ENCODE measurements at regions not wholly inside any gene's neighbourhood (a gene's known extent, or its start where the extent isn't known, plus 50 kb on each side); places are given as distances from the start of the nearest gene placed in this dataset.
"Not testable (repeated sequence)": the region's sequence is repeated elsewhere in the genome, so short reads cannot be mapped to it uniquely, and the experiment has no call there.

- BruUV-seq (replicated peaks); intact Hi-C loops (cut with micrococcal nuclease; ENCODE audit: unreplicated experiment); RAD21 ChIA-PET (ENCODE audit: unreplicated experiment); H3K4me1 ChIP-seq (ENCODE audit: control insufficient read depth, insufficient read depth, low read length); H3K36me3 ChIP-seq (ENCODE audit: control insufficient read depth in 2 of 2, insufficient read depth in 2 of 2, low read length in 1 of 2); SMC1A ChIA-PET (ENCODE audit: uncharacterized antibody, unreplicated experiment); H3K4me2 ChIP-seq (ENCODE audit: control insufficient read depth, insufficient read depth); FAIRE-seq; CTCF ChIA-PET; POLR2A ChIA-PET; H4K20me1 ChIP-seq (ENCODE audit: control insufficient read depth, insufficient read depth); H3K27ac ChIP-seq (ENCODE audit: control insufficient read depth, insufficient read depth); H2AFZ ChIP-seq (ENCODE audit: control insufficient read depth, low read depth, low read length); DNase-seq (ENCODE audit: low read depth, low spot score); ATAC-seq; in situ Hi-C loops (cut with MboI); H3K4me3 ChIP-seq; H3K9me3 ChIP-seq (replicated peaks; ENCODE audit: control insufficient read depth, insufficient read depth, low read length); H3K9ac ChIP-seq (ENCODE audit: control insufficient read depth, insufficient read depth, low read length); H3K79me2 ChIP-seq (ENCODE audit: control insufficient read depth, insufficient read depth, low read length); H3K27me3 ChIP-seq (replicated peaks in 1 of 2; ENCODE audit: control insufficient read depth in 2 of 2, insufficient read depth in 2 of 2, low read length in 1 of 2): not testable (repeated sequence)
- 9% methylated on average over 4 of the region's 4 CpGs for WGBS (ENCODE audit: insufficient coverage, insufficient replicate concordance, low lambda C conversion rate, missing lambda C conversion rate)
Measured at GRCh38 chr4:77263976-77264375, 107.0 kb downstream of the CCNG2 start.

- no peaks in the 10 kb centered on the region for H3K79me2 ChIP-seq (ENCODE audit: control insufficient read depth, insufficient read depth, low read length)
- ChIA-PET CTCF (no interaction called here), SMC1A (ENCODE audit: uncharacterized antibody, unreplicated experiment) (no interaction called here), RAD21 (ENCODE audit: unreplicated experiment) (no interaction called here), POLR2A (no interaction called here)
- no peak overlapping the region for H2AFZ ChIP-seq (ENCODE audit: control insufficient read depth, low read depth, low read length)
- no peak overlapping the region for H3K9ac ChIP-seq (ENCODE audit: control insufficient read depth, insufficient read depth, low read length)
- in situ Hi-C loops (cut with MboI) (no loop called here), intact Hi-C loops (cut with micrococcal nuclease; ENCODE audit: unreplicated experiment) (no loop called here)
- no peaks in the 10 kb centered on the region for H3K4me1 ChIP-seq (ENCODE audit: control insufficient read depth, insufficient read depth, low read length)
- no peaks in the 10 kb centered on the region for H4K20me1 ChIP-seq (ENCODE audit: control insufficient read depth, insufficient read depth)
- H3K4me3 ChIP-seq, result no peak overlapping the region
- no peak overlapping the region for H3K4me2 ChIP-seq (ENCODE audit: control insufficient read depth, insufficient read depth)
- H3K27ac ChIP-seq (ENCODE audit: control insufficient read depth, insufficient read depth), result no peak overlapping the region
- no peaks in the 10 kb centered on the region for H3K36me3 ChIP-seq (ENCODE audit: control insufficient read depth in 2 of 2, insufficient read depth in 2 of 2, low read length in 1 of 2)
- WGBS (ENCODE audit: insufficient coverage, insufficient replicate concordance, low lambda C conversion rate, missing lambda C conversion rate), result 6% methylated on average over 2 of the region's 2 CpGs
- H3K27me3 ChIP-seq (replicated peaks in 1 of 2; ENCODE audit: control insufficient read depth in 2 of 2, insufficient read depth in 2 of 2, low read length in 1 of 2), result no peaks in the 10 kb centered on the region; a peak in 1 of 4 replicates
- FAIRE-seq (no peak), ATAC-seq (no peak), DNase-seq (ENCODE audit: low read depth, low spot score) (no peak)
- BruUV-seq (replicated peaks), result no TSS peak
- H3K9me3 ChIP-seq (replicated peaks; ENCODE audit: control insufficient read depth, insufficient read depth, low read length), result no peaks in the 10 kb centered on the region; the same call in 2 of the 3 replicates
- TF ChIP-seq JUND (IDR thresholded peaks at IDR 0.05; ENCODE audit: low read depth, low read length) (no peak), MYB (IDR thresholded peaks at IDR 0.05; ENCODE audit: borderline replicate concordance, low read depth, low read length) (no peak), MXI1 (IDR thresholded peaks at IDR 0.05; ENCODE audit: low read depth, low read length) (no peak), PRDM15 (CRISPR knock-in tag; IDR thresholded peaks at IDR 0.05) (no peak), EP300 (IDR thresholded peaks at IDR 0.05; ENCODE audit: borderline replicate concordance in 1 of 2, control insufficient read depth in 1 of 2, low read depth in 2 of 2, low read length in 2 of 2) (no peak), SIN3A (IDR thresholded peaks at IDR 0.05; ENCODE audit: low read depth, low read length) (no peak), ZNF24 (IDR thresholded peaks at IDR 0.05) (no peak), CHD4 (IDR thresholded peaks at IDR 0.05) (no peak), RFX5 (IDR thresholded peaks at IDR 0.05; ENCODE audit: low read depth, low read length) (no peak), BHLHE40 (IDR thresholded peaks at IDR 0.05; ENCODE audit: borderline replicate concordance in 1 of 2, low read depth in 2 of 2, low read length in 1 of 2) (no peak), ETV6 (conservative IDR thresholded peaks at IDR 0.05 in 1 of 2, IDR thresholded peaks at IDR 0.05 in 1 of 2; ENCODE audit: borderline replicate concordance in 1 of 2, low read depth in 1 of 2) (no peak)
- TF ChIP-seq, protein P1, sequence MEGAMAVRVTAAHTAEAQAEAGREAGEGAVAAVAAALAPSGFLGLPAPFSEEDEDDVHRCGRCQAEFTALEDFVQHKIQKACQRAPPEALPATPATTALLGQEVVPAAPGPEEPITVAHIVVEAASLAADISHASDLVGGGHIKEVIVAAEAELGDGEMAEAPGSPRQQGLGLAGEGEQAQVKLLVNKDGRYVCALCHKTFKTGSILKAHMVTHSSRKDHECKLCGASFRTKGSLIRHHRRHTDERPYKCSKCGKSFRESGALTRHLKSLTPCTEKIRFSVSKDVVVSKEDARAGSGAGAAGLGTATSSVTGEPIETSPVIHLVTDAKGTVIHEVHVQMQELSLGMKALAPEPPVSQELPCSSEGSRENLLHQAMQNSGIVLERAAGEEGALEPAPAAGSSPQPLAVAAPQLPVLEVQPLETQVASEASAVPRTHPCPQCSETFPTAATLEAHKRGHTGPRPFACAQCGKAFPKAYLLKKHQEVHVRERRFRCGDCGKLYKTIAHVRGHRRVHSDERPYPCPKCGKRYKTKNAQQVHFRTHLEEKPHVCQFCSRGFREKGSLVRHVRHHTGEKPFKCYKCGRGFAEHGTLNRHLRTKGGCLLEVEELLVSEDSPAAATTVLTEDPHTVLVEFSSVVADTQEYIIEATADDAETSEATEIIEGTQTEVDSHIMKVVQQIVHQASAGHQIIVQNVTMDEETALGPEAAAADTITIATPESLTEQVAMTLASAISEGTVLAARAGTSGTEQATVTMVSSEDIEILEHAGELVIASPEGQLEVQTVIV (IDR thresholded peaks at IDR 0.05; ENCODE audit: borderline replicate concordance, partially characterized antibody), result no peak
Measured at GRCh38 chr4:77264826-77265225, 107.8 kb downstream of the CCNG2 start.

Data from GM12878 (cell line).